Activated B cell treated with CpG ODN at 0.5 μM for 24 hours (primary cell): ENCODE measurements at regions not wholly inside any gene's neighbourhood (a gene's known extent, or its start where the extent isn't known, plus 50 kb on each side); places are given as distances from the start of the nearest gene placed in this dataset.
A peak's percentile ranks its signal among the peaks of the same experiment; 100 is the strongest.

Experiments used
- ATAC-seq: fragments of 200-7000 bp; cut with Tn5 transposase; one replicate; pipeline ENCODE4 v1.10.0; 2021; ENCODE audit warnings: low read depth, mild to moderate bottlenecking, moderate library complexity
- CTCF ChIA-PET: fragments of 350-600 bp; sonication (Branson Sonifier 250); formaldehyde crosslinking; loops from one replicate; lab custom pipeline; 2021; ENCODE audit warnings: antibody characterized with exemption; lab: Charles Lee
- POLR2A ChIA-PET: fragments of 350-600 bp; sonication (Branson Sonifier 250); formaldehyde crosslinking; loops from one replicate; lab custom pipeline; 2021; ENCODE audit warnings: antibody characterized with exemption; lab: Charles Lee
- DNase-seq: peaks from one replicate; pipeline ENCODE4 v3.0.0; 2022
- H3K27ac Mint-ChIP-seq: one replicate; pipeline ENCODE4 v1.8.0; 2020; ENCODE audit warnings: mixed read lengths
- H3K27me3 Mint-ChIP-seq: one replicate; pipeline ENCODE4 v1.8.0; 2021; ENCODE audit warnings: mixed read lengths
- H3K36me3 Mint-ChIP-seq: one replicate; pipeline ENCODE4 v1.8.0; 2021; ENCODE audit warnings: low read depth, mixed read lengths
- H3K4me1 Mint-ChIP-seq: one replicate; pipeline ENCODE4 v1.8.0; 2021; ENCODE audit warnings: mixed read lengths
- H3K4me3 Mint-ChIP-seq: one replicate; pipeline ENCODE4 v1.8.0; 2020; ENCODE audit warnings: mild to moderate bottlenecking, mixed read lengths
- H3K9me3 Mint-ChIP-seq: one replicate; pipeline ENCODE4 v1.8.0; 2020; ENCODE audit warnings: mixed read lengths
- CTCF ChIP-seq: fragments of 200-600 bp; IDR thresholded peaks from one replicate; pipeline ENCODE4 v1.8.0; 2022; ENCODE audit warnings: antibody characterized with exemption, mild to moderate bottlenecking
- intact Hi-C: fragments of 100-400 bp; cut with micrococcal nuclease; formaldehyde crosslinking; loops from one replicate; pipeline ENCODE4 v1.15.1; 2024

DNA sequence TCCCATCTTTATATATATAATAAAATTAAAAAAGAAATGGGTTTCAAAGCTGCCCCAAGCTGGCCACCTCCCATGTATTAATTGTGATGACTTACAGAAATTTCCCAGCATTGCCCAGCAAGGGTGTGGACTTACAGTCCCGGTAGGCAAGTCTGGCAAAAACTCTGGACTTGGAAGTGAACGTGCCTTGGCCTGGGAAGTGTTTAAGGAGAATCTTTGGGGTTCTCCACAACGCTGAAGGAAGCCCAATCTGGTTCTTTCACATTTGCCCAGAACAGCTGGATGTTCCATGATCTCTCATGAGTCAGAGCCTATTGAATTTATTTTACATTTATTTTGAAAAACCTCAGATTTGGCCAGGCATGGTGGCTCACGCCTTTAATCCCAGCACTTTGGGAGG lies 98.4 kb upstream of the SLC45A1 start:
- H3K27me3 Mint-ChIP-seq: peaks cover 39% of the 10 kb centered on the region
- no peaks in the 10 kb centered on the region for H3K9me3 Mint-ChIP-seq
- DNase-seq (no peak), ATAC-seq (no peak)
- H3K27ac Mint-ChIP-seq: no peak overlapping the region
- TF ChIP-seq CTCF: no peak
- H3K36me3 Mint-ChIP-seq: no peaks in the 10 kb centered on the region
- ChIA-PET POLR2A (no interaction called here), CTCF (no interaction called here)
- H3K4me1 Mint-ChIP-seq: peaks cover 7% of the 10 kb centered on the region
- intact Hi-C loops: no loop called here
- no peak overlapping the region for H3K4me3 Mint-ChIP-seq

GRCh38 chr1:8218351-8219092 lies 99.4 kb upstream of the SLC45A1 start:
- DNase-seq (no peak), ATAC-seq (no peak)
- no peak for TF ChIP-seq CTCF
- peaks cover 41% of the 10 kb centered on the region for H3K27me3 Mint-ChIP-seq
- ChIA-PET CTCF (no interaction called here), POLR2A (no interaction called here)
- H3K4me3 Mint-ChIP-seq: no peak overlapping the region
- no peaks in the 10 kb centered on the region for H3K36me3 Mint-ChIP-seq
- H3K27ac Mint-ChIP-seq: no peak overlapping the region
- no peaks in the 10 kb centered on the region for H3K9me3 Mint-ChIP-seq
- intact Hi-C loops: no loop called here
- H3K4me1 Mint-ChIP-seq: peaks cover 4% of the 10 kb centered on the region

GRCh38 chr1:8217809-8218208 lies 100.1 kb upstream of the SLC45A1 start:
- no peaks in the 10 kb centered on the region for H3K9me3 Mint-ChIP-seq
- DNase-seq: no peak
- ATAC-seq: no peak
- CTCF ChIA-PET: no interaction called here
- intact Hi-C loops: no loop called here
- no peak overlapping the region for H3K27ac Mint-ChIP-seq
- H3K4me3 Mint-ChIP-seq: no peak overlapping the region
- H3K4me1 Mint-ChIP-seq: peaks cover 4% of the 10 kb centered on the region
- POLR2A ChIA-PET: no interaction called here
- TF ChIP-seq CTCF: no peak
- H3K36me3 Mint-ChIP-seq: no peaks in the 10 kb centered on the region
- H3K27me3 Mint-ChIP-seq: peaks cover 48% of the 10 kb centered on the region

DNA sequence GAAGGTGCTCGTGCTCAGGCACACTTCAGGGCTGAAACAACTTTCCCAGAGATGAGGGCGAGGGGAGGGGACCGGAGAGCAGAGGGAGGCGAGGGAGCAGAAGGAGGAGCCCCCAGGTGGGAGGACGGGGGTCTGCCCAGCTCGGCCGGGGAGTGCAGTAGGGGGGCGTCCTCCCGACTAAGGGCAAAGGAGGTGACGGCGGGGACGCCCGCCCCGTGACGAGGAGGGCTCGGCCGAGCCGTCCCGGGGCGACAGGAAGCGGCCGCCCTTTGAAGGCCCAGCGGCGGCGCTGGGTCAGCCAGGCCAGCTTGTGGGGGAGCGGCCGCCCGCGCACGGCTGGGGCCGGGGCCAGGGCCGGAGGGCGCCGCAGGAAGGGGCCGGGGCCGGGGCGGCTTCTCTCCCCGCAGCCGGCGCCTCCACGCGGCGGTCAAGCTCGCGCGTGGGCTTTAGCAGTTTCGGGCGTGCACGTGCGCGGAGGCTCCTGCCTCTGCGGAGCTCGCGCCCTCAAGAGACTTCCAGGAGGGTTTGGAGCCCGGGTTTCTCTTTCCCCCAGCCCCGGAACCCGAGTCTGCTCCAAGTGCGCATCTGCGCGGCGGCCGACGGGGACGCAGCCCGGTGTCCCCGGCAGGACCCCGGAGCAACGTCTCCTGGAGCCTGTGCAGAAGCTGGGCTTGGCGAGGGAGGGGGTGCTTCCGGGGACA lies 100.8 kb upstream of the SLC45A1 start:
- ChIA-PET POLR2A (no interaction called here), CTCF (no interaction called here)
- ATAC-seq (no peak), DNase-seq (no peak)
- H3K4me3 Mint-ChIP-seq: peak overlapping the region; percentile 41
- H3K27me3 Mint-ChIP-seq: peaks cover 54% of the 10 kb centered on the region
- no peak overlapping the region for H3K27ac Mint-ChIP-seq
- intact Hi-C loops: no loop called here
- no peak for TF ChIP-seq CTCF
- H3K4me1 Mint-ChIP-seq: peaks cover 4% of the 10 kb centered on the region
- no peaks in the 10 kb centered on the region for H3K9me3 Mint-ChIP-seq
- H3K36me3 Mint-ChIP-seq: no peaks in the 10 kb centered on the region

GRCh38 chr1:8216005-8216404 lies 101.9 kb upstream of the SLC45A1 start:
- ChIA-PET POLR2A (interaction anchor here (0.6 kb wide), 1 partner anchor 255 kb away, joined by 6 read pairs; no protein-coding TSS in a partner anchor), CTCF (no interaction called here)
- DNase-seq (no peak), ATAC-seq (no peak)
- TF ChIP-seq CTCF: no peak
- Mint-ChIP-seq H3K36me3 (no peaks in the 10 kb centered on the region), H3K27me3 (peaks cover 56% of the 10 kb centered on the region), H3K4me3 (no peak overlapping the region), H3K27ac (no peak overlapping the region), H3K4me1 (peaks cover 4% of the 10 kb centered on the region), H3K9me3 (no peaks in the 10 kb centered on the region)
- intact Hi-C loops: no loop called here
